Activated naive CD4-positive, alpha-beta T cell treated with Interleukin-2 at 50 U/mL for 16 hours (primary cell): ENCODE measurements at regions not wholly inside any gene's neighbourhood (a gene's known extent, or its start where the extent isn't known, plus 50 kb on each side); places are given as distances from the start of the nearest gene placed in this dataset.

Experiments
- DNase-seq: peaks from one replicate; pipeline ENCODE4 v3.0.0-alpha.2; 2020

- no peak for DNase-seq
These were observed 412.5 kb upstream of the RARB start for GRCh38 chr3:25015599-25015998.

GRCh38 chr3:25018909-25019308 lies 409.2 kb upstream of the RARB start:
- DNase-seq, result no peak

GRCh38 chr3:25019506-25019905 lies 408.6 kb upstream of the RARB start:
- DNase-seq, result no peak

GRCh38 chr3:25021816-25022215 lies 406.2 kb upstream of the RARB start:
- DNase-seq, result no peak

GRCh38 chr3:25023876-25024275 lies 404.2 kb upstream of the RARB start:
- no peak for DNase-seq

- DNase-seq, result no peak
These were observed 402.8 kb upstream of the RARB start for GRCh38 chr3:25025236-25025635.

GRCh38 chr3:25027650-25028049 lies 400.4 kb upstream of the RARB start:
- DNase-seq, result no peak

- no peak for DNase-seq
These were observed 398.2 kb upstream of the RARB start for GRCh38 chr3:25029820-25030219.

GRCh38 chr3:25032344-25032743 lies 395.7 kb upstream of the RARB start:
- no peak for DNase-seq

- DNase-seq, result no peak
These were observed 394.5 kb upstream of the RARB start for GRCh38 chr3:25033407-25034029.

- no peak for DNase-seq
These were observed 392.5 kb upstream of the RARB start for GRCh38 chr3:25035526-25035925.

- DNase-seq, result no peak
These were observed 391.4 kb upstream of the RARB start for GRCh38 chr3:25036633-25037032.

GRCh38 chr3:25037049-25037547 lies 391.0 kb upstream of the RARB start:
- no peak for DNase-seq

- DNase-seq, result no peak
These were observed 389.8 kb upstream of the RARB start for GRCh38 chr3:25038271-25038670.

GRCh38 chr3:25038922-25039321 lies 389.1 kb upstream of the RARB start:
- no peak for DNase-seq

- no peak for DNase-seq
These were observed 387.3 kb upstream of the RARB start for GRCh38 chr3:25040748-25041147.

GRCh38 chr3:25041871-25042584 lies 386.0 kb upstream of the RARB start:
- DNase-seq, result no peak

GRCh38 chr3:25043177-25043576 lies 384.9 kb upstream of the RARB start:
- DNase-seq, result no peak

GRCh38 chr3:25043749-25044148 lies 384.3 kb upstream of the RARB start:
- DNase-seq, result no peak

- no peak for DNase-seq
These were observed 383.0 kb upstream of the RARB start for GRCh38 chr3:25044762-25045710.

GRCh38 chr3:25046911-25047771 lies 380.9 kb upstream of the RARB start:
- no peak for DNase-seq

GRCh38 chr3:25049304-25049703 lies 378.8 kb upstream of the RARB start:
- no peak for DNase-seq

GRCh38 chr3:25053360-25053759 lies 374.7 kb upstream of the RARB start:
- DNase-seq, result no peak
